ENCODE measurements at regions not wholly inside any gene's neighbourhood (a gene's known extent, or its start where the extent isn't known, plus 50 kb on each side); places are given as distances from the start of the nearest gene placed in this dataset.

DNA sequence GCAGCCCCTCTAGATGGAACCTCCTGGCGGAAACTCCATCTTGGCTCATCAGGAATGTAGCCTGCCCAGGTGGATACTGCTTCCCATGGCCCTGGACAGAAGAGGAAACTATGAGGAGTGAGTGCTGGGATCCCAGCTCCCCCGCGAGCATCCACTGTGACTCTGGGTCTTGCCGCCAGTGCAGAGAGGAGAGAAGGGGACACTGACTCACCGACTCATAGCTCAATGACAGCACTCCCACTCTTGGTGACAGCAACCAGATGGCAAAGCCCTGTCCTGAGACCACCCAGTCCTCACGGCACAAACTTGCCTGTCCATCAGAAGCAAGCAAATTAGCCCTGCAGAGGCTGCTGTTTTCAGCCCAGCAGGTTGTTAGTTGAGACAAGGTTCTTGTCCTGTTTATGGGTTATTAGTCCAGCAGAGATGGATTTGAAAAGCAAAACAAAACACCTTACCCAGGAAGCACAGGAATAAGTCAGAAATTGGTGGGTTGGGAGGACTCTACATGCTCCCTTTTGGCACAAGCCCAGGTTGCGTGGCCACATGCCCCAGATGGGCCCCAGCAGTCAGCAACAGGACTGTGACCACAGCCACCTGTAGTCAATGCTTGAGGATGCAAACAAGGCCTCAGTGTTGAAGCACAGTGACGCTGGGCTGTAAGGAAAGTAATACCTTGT lies 111.5 kb upstream of the GLI2 start:
- H3K9me3 Mint-ChIP-seq = no peaks in the 10 kb centered on the region
- DNase-seq (ENCODE audit: low spot score) = no peak
- no peaks in the 10 kb centered on the region for H3K27me3 Mint-ChIP-seq (ENCODE audit: low read depth)
- intact Hi-C loops (cut with micrococcal nuclease) = no loop called here
- no peak overlapping the region for H3K27ac Mint-ChIP-seq
- H3K36me3 Mint-ChIP-seq (ENCODE audit: low read depth) = no peaks in the 10 kb centered on the region
- no peak overlapping the region for H3K4me3 Mint-ChIP-seq (ENCODE audit: low read depth)
- H3K4me1 Mint-ChIP-seq (ENCODE audit: low read depth) = no peaks in the 10 kb centered on the region

GRCh38 chr2:120624738-120625446 lies 110.8 kb upstream of the GLI2 start:
- Mint-ChIP-seq H3K9me3 (no peaks in the 10 kb centered on the region), H3K27ac (no peak overlapping the region), H3K27me3 (ENCODE audit: low read depth) (no peaks in the 10 kb centered on the region), H3K4me3 (ENCODE audit: low read depth) (no peak overlapping the region), H3K36me3 (ENCODE audit: low read depth) (no peaks in the 10 kb centered on the region), H3K4me1 (ENCODE audit: low read depth) (no peaks in the 10 kb centered on the region)
- DNase-seq (ENCODE audit: low spot score) = no peak
- intact Hi-C loops (cut with micrococcal nuclease) = no loop called here

DNA sequence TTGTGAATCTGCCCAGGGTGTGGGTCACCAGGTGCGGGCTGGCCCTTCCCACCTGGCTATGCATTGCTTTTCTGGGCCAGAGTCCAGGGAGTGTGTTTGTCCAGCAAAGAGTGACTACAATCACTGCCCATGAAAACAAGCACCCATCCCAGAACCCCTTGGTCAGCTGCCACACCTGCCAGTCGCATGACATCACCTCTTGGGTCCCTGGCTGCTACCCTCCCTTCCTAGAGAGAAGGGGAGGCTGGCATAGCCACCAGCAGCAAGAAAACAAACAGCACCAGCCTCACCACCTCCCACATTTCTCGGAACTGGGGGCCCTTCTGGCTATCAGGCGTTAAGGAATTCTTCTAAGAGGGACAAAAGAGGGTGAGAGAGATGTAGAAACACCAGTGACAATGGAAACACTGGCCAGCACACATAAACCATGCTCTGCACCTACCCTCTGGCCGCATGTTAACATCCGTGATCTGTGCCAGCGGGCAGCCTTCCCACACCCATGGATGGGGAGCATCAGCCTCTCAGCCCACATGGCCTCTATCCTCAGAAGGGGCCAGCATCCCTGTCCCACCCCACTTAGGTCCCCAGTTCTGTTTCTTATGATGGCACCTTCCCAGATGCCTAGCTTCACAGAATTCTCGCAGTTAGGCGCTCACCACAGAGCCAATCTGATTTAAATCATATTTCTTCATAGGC lies 109.7 kb upstream of the GLI2 start:
- Mint-ChIP-seq H3K9me3 (no peaks in the 10 kb centered on the region), H3K4me1 (ENCODE audit: low read depth) (no peaks in the 10 kb centered on the region), H3K27me3 (ENCODE audit: low read depth) (no peaks in the 10 kb centered on the region), H3K4me3 (ENCODE audit: low read depth) (no peak overlapping the region), H3K36me3 (ENCODE audit: low read depth) (no peaks in the 10 kb centered on the region), H3K27ac (no peak overlapping the region)
- intact Hi-C loops (cut with micrococcal nuclease) = no loop called here
- DNase-seq (ENCODE audit: low spot score) = no peak

- Mint-ChIP-seq H3K9me3 (no peaks in the 10 kb centered on the region), H3K36me3 (ENCODE audit: low read depth) (no peaks in the 10 kb centered on the region), H3K27ac (no peak overlapping the region), H3K4me3 (ENCODE audit: low read depth) (no peak overlapping the region), H3K4me1 (ENCODE audit: low read depth) (no peaks in the 10 kb centered on the region), H3K27me3 (ENCODE audit: low read depth) (no peaks in the 10 kb centered on the region)
- intact Hi-C loops (cut with micrococcal nuclease) = no loop called here
- DNase-seq (ENCODE audit: low spot score) = no peak
Measured at GRCh38 chr2:120626566-120626965, 109.1 kb upstream of the GLI2 start.

- Mint-ChIP-seq H3K4me1 (ENCODE audit: low read depth) (no peaks in the 10 kb centered on the region), H3K27ac (no peak overlapping the region), H3K27me3 (ENCODE audit: low read depth) (no peaks in the 10 kb centered on the region), H3K9me3 (no peaks in the 10 kb centered on the region), H3K36me3 (ENCODE audit: low read depth) (no peaks in the 10 kb centered on the region), H3K4me3 (ENCODE audit: low read depth) (no peak overlapping the region)
- intact Hi-C loops (cut with micrococcal nuclease) = no loop called here
- DNase-seq (ENCODE audit: low spot score) = no peak
Measured at GRCh38 chr2:120628248-120628647, 107.4 kb upstream of the GLI2 start.

- Mint-ChIP-seq H3K27ac (no peak overlapping the region), H3K4me1 (ENCODE audit: low read depth) (no peaks in the 10 kb centered on the region), H3K9me3 (no peaks in the 10 kb centered on the region), H3K4me3 (ENCODE audit: low read depth) (no peak overlapping the region), H3K36me3 (ENCODE audit: low read depth) (no peaks in the 10 kb centered on the region), H3K27me3 (ENCODE audit: low read depth) (no peaks in the 10 kb centered on the region)
- intact Hi-C loops (cut with micrococcal nuclease) = no loop called here
- no peak for DNase-seq (ENCODE audit: low spot score)
Measured at GRCh38 chr2:120629241-120629895, 106.3 kb upstream of the GLI2 start.

DNA sequence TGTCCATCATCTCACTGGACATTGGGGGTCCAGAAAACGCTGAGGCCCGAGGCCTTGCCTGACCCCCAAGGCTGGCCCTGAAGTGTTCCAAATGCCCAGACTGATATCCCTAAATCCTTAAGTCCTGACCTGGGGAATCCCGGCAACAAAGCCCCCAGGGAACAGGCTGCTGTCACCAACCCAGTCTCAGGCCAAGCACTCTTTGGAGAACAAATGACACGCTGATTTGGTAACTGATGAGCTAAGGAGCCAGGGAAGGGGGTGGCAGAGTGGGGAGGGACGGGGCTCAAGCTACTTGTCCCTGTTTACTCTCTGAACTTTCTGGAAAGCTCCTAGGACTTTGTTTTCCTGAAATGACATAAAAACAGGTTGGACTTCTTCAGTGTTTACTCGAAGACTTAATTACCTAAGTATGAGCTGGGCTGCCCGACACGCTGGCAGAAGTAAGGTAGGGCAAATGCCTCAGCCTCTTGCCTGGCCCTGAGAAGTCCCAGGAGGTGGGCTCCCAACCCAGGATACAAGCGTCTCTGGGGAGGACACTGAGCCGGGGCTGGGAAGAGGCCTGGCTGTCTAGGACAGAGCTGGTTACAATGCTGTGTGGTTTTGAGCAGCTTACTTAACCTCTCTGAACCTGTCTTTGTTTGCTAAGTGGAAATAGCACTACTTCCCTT lies 105.5 kb upstream of the GLI2 start:
- Mint-ChIP-seq H3K9me3 (no peaks in the 10 kb centered on the region), H3K4me1 (ENCODE audit: low read depth) (no peaks in the 10 kb centered on the region), H3K27ac (no peak overlapping the region), H3K4me3 (ENCODE audit: low read depth) (no peak overlapping the region), H3K36me3 (ENCODE audit: low read depth) (no peaks in the 10 kb centered on the region), H3K27me3 (ENCODE audit: low read depth) (no peaks in the 10 kb centered on the region)
- DNase-seq (ENCODE audit: low spot score) = no peak
- intact Hi-C loops (cut with micrococcal nuclease) = no loop called here

DNA sequence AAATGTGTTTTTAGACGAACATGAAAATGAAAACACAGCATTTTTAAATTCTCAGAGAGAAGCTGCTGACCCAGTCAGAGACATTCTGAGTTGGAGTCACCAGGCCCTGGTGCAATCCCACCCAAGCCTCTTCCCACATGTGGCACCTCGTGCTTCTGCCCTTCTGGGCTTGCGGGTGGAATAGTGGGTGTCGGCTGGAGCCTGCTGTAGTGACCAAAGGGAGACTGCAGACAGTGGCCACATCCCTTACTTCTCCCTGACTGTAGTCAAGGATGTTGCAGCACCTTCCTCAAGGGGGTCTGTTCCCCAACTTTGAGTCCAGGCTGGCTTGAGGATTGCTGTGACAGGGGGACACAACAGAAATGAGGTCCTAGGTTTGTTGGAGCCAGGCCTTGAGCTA lies 104.4 kb upstream of the GLI2 start:
- Mint-ChIP-seq H3K27ac (no peak overlapping the region), H3K36me3 (ENCODE audit: low read depth) (no peaks in the 10 kb centered on the region), H3K4me3 (ENCODE audit: low read depth) (no peak overlapping the region), H3K9me3 (no peaks in the 10 kb centered on the region), H3K4me1 (ENCODE audit: low read depth) (no peaks in the 10 kb centered on the region), H3K27me3 (ENCODE audit: low read depth) (no peaks in the 10 kb centered on the region)
- no peak for DNase-seq (ENCODE audit: low spot score)
- intact Hi-C loops (cut with micrococcal nuclease) = no loop called here

DNA sequence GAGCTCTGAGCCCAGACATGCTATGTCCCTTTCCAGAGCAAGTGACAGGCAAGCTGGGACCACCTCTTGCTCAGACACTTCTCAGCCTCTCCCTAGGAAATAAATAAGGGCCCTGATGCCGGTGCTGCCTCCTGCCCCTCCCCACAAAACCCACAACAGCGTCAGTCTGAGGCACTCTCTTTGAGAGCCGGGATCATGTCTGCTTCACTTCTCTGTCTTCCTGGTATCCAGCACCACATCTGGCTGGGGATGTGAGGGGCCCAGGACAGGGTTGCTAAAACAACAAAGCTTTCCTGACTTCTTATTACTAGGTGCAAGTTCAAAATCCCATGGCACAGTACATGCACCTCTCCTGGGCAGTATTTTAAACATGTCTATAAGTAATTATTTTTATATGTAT lies 103.9 kb upstream of the GLI2 start:
- Mint-ChIP-seq H3K27me3 (ENCODE audit: low read depth) (no peaks in the 10 kb centered on the region), H3K4me3 (ENCODE audit: low read depth) (no peak overlapping the region), H3K4me1 (ENCODE audit: low read depth) (no peaks in the 10 kb centered on the region), H3K27ac (no peak overlapping the region), H3K36me3 (ENCODE audit: low read depth) (no peaks in the 10 kb centered on the region), H3K9me3 (no peaks in the 10 kb centered on the region)
- DNase-seq (ENCODE audit: low spot score) = no peak
- intact Hi-C loops (cut with micrococcal nuclease) = no loop called here

DNA sequence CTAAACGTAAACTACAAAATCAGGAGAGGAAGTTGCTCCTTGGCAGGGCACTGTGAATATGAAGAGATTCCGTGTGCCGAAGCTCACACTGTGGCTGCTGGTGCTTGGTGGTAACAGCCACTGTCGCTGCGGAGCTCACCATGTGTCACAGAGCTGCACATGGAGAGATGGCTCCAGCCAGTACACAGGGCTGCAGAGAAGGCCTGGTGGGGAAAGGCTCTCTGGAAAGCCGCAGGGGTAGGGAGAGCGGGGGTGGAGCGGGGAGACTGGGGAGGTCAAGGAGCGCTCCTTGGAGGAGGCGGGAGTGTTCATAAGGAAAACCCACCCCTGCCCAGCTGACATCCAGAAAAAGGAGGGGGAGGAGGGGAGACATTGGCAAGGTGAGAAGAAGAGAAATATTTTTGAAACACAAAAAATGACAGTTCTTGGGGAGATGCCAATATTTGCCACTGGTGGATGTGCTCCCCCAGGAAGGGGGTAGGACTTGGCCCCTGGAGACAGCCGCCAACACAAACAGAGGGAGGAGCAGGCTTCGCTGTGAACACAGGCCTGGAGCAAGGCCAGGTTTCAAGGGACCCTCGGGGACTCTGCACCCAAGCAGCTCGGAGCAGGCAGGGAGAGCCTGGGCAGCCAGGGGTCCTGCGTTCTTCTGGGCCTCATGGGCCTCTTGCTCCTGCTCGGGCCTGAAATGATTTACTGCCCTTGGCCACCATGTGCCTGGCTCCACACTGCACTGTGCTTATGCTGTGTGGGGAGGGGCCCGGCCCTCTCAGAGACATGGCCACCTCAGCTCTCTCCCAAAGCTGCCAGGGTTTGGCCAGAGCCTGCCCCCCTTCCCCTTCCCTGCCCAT lies 102.6 kb upstream of the GLI2 start:
- Mint-ChIP-seq H3K27me3 (ENCODE audit: low read depth) (no peaks in the 10 kb centered on the region), H3K4me3 (ENCODE audit: low read depth) (no peak overlapping the region), H3K9me3 (no peaks in the 10 kb centered on the region), H3K27ac (no peak overlapping the region), H3K4me1 (ENCODE audit: low read depth) (no peaks in the 10 kb centered on the region), H3K36me3 (ENCODE audit: low read depth) (no peaks in the 10 kb centered on the region)
- intact Hi-C loops (cut with micrococcal nuclease) = no loop called here
- DNase-seq (ENCODE audit: low spot score) = no peak

GRCh38 chr2:120634533-120634932 lies 101.1 kb upstream of the GLI2 start:
- H3K4me1 Mint-ChIP-seq (ENCODE audit: low read depth) = no peaks in the 10 kb centered on the region
- H3K4me3 Mint-ChIP-seq (ENCODE audit: low read depth) = no peak overlapping the region
- no peaks in the 10 kb centered on the region for H3K27me3 Mint-ChIP-seq (ENCODE audit: low read depth)
- no peak for DNase-seq (ENCODE audit: low spot score)
- intact Hi-C loops (cut with micrococcal nuclease) = no loop called here
- no peaks in the 10 kb centered on the region for H3K36me3 Mint-ChIP-seq (ENCODE audit: low read depth)
- no peak overlapping the region for H3K27ac Mint-ChIP-seq
- no peaks in the 10 kb centered on the region for H3K9me3 Mint-ChIP-seq

DNA sequence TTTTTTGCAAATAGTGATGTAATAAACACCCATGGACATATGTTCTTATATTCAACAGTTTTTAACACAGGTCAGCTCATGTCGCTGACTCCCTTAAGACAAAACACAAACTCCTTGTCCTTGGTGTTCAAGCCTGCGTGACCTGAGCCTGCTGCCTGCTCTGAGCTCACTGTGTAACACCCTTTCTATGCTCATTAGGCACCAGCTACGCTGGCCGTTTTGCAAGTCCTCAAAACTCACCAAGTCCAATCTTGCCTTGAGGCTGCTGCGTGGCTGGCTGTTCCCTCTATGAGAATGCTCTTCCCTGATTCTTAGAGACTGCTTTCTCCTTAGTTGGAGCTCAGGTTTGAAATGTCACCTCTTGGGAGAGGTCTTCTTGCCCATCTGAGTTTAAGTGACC lies 100.5 kb upstream of the GLI2 start:
- Mint-ChIP-seq H3K4me1 (ENCODE audit: low read depth) (no peaks in the 10 kb centered on the region), H3K9me3 (no peaks in the 10 kb centered on the region), H3K27ac (no peak overlapping the region), H3K36me3 (ENCODE audit: low read depth) (no peaks in the 10 kb centered on the region), H3K4me3 (ENCODE audit: low read depth) (no peak overlapping the region), H3K27me3 (ENCODE audit: low read depth) (no peaks in the 10 kb centered on the region)
- no peak for DNase-seq (ENCODE audit: low spot score)
- intact Hi-C loops (cut with micrococcal nuclease) = no loop called here

All from activated T-helper 2 cell treated with anti-CD3 and anti-CD28 coated beads, Interferon-gamma antibody, Interleukin-2, Interleukin-4, amounts not matched to agents 10 μg/mL and 5 μg/mL and 100 μg/mL, durations not matched to agents 14 hours and 24 hours and 36 hours (primary cell).